ENCODE measurements at regions not wholly inside any gene's neighbourhood (a gene's known extent, or its start where the extent isn't known, plus 50 kb on each side); places are given as distances from the start of the nearest gene placed in this dataset.

DNA sequence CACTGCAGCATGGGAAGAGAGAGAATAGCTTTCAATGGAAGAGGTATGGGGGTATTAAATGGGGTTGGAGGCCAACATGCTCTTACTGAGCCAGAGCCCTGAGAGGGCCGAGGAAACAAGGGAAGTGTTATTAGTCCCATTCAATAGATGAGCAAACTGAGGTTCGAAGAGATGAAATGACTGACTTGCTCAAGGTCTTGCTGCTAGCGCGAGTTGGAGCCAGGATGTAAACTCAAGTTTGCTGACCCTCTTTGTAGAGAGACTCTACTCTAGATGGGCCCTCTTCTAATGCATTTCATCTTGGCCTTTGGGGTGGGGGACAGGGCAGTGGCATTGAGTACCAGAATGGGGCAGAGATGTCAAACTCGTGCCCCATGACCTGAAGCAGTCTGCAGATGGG lies 319.5 kb downstream of the RPS6KC1 start:
- 60 to 62% methylated on average over 5 of the region's 5 CpGs for WGBS, 2 experiments (ENCODE audit: low coverage in 1 of 2, low lambda C conversion rate in 2 of 2, missing lambda C conversion rate in 2 of 2)
- no peaks in the 10 kb centered on the region for H3K4me1 ChIP-seq (ENCODE audit: insufficient read depth)
- no peaks in the 10 kb centered on the region for H4K20me1 ChIP-seq (ENCODE audit: insufficient read depth)
- no peak overlapping the region for H3K4me3 ChIP-seq
- no peak overlapping the region for H3K9ac ChIP-seq
- H3K27me3 ChIP-seq (replicated peaks; ENCODE audit: insufficient read depth) = no peaks in the 10 kb centered on the region
- no peak overlapping the region for H2AFZ ChIP-seq
- no peaks in the 10 kb centered on the region for H3K79me2 ChIP-seq (ENCODE audit: insufficient read depth)
- DNase-seq = no peak
- in situ Hi-C loops (cut with MboI) = no loop called here
- H3K27ac ChIP-seq = no peak overlapping the region
- H3F3A ChIP-seq (ENCODE audit: insufficient read depth) = no peaks in the 10 kb centered on the region
- no peak for TF ChIP-seq EZH2phosphoT487 (IDR thresholded peaks at IDR 0.05; ENCODE audit: insufficient read depth, low read depth)
- no peak for TF ChIP-seq EZH2 (IDR thresholded peaks at IDR 0.05; ENCODE audit: insufficient read depth, poor library complexity, severe bottlenecking)
- H3K9me2 ChIP-seq (ENCODE audit: insufficient read depth) = no peaks in the 10 kb centered on the region
- no peaks in the 10 kb centered on the region for H3K9me3 ChIP-seq (ENCODE audit: low read depth)
- no peaks in the 10 kb centered on the region for H3K36me3 ChIP-seq (ENCODE audit: low read depth)
- H3K4me2 ChIP-seq (ENCODE audit: unreplicated experiment) = no peak overlapping the region

DNA sequence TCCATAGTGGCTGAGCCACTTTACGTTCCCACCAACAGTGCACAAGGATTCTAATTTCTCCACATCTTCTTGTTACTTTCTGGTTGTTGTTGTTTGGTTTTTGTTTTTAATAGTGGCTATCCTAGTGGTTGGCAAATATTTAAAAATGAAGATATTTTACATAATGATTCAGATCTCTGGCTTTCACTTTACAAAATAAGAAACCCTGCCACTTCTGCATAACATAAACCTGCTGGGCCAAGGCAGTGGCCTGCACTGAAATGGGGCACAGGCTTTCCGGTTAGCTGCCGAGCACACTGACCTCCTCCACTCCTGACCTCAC lies 320.4 kb downstream of the RPS6KC1 start:
- H2AFZ ChIP-seq = no peak overlapping the region
- H3K9me3 ChIP-seq (ENCODE audit: low read depth) = no peaks in the 10 kb centered on the region
- H3K79me2 ChIP-seq (ENCODE audit: insufficient read depth) = no peaks in the 10 kb centered on the region
- no peaks in the 10 kb centered on the region for H4K20me1 ChIP-seq (ENCODE audit: insufficient read depth)
- no peaks in the 10 kb centered on the region for H3K27me3 ChIP-seq (replicated peaks; ENCODE audit: insufficient read depth)
- no peaks in the 10 kb centered on the region for H3K36me3 ChIP-seq (ENCODE audit: low read depth)
- no peak overlapping the region for H3K27ac ChIP-seq
- H3F3A ChIP-seq (ENCODE audit: insufficient read depth) = no peaks in the 10 kb centered on the region
- H3K4me1 ChIP-seq (ENCODE audit: insufficient read depth) = no peaks in the 10 kb centered on the region
- no peak overlapping the region for H3K4me3 ChIP-seq
- H3K9ac ChIP-seq = no peak overlapping the region
- in situ Hi-C loops (cut with MboI) = no loop called here
- no peaks in the 10 kb centered on the region for H3K9me2 ChIP-seq (ENCODE audit: insufficient read depth)
- no peak overlapping the region for H3K4me2 ChIP-seq (ENCODE audit: unreplicated experiment)
- TF ChIP-seq EZH2phosphoT487 (IDR thresholded peaks at IDR 0.05; ENCODE audit: insufficient read depth, low read depth) = no peak
- TF ChIP-seq EZH2 (IDR thresholded peaks at IDR 0.05; ENCODE audit: insufficient read depth, poor library complexity, severe bottlenecking) = no peak
- 42 to 57% methylated on average over 3 of the region's 3 CpGs for WGBS, 2 experiments (ENCODE audit: low coverage in 1 of 2, low lambda C conversion rate in 2 of 2, missing lambda C conversion rate in 2 of 2)
- DNase-seq = no peak

DNA sequence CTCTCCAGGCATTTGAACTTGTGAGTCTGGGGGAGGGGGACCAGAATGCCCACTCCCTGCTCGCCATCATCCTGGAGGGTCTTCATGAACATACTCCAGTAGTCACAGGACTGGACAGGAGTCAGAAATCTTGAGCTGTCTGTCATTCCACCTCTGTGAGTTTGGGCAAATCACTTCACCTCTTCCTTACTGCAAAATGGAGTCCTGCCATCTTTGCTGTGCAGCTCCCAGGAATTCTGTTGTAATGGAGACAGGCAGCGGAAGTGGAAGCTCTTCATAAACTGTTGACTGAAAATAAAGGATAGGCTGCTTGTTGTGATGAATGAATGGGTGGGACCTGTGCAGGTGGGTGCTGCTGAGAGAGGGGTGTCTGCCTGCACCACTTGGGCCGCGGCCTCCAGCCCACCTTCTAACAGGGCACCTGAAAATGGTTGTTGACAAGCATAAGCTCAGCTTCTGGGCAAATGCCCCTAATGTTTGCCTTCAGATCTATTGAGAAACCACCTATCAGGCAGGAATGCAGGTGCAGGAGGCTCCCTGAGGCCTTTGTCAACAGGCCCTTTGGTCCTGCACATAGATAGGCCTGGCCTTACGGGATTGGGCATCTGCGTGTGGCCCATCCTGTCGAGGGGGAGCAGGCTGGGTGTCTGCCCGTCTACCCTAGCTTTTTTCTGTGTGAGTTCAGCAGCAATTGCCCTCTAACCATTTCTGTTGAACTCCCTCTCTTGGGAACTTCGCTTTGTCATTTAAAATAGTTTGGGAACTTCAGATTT lies 321.0 kb downstream of the RPS6KC1 start:
- in situ Hi-C loops (cut with MboI) = no loop called here
- H4K20me1 ChIP-seq (ENCODE audit: insufficient read depth) = no peaks in the 10 kb centered on the region
- H3K27ac ChIP-seq = no peak overlapping the region
- no peak overlapping the region for H2AFZ ChIP-seq
- H3K9ac ChIP-seq = no peak overlapping the region
- H3K79me2 ChIP-seq (ENCODE audit: insufficient read depth) = no peaks in the 10 kb centered on the region
- WGBS, 2 experiments (ENCODE audit: low coverage in 1 of 2, low lambda C conversion rate in 2 of 2, missing lambda C conversion rate in 2 of 2) = 49 to 50% methylated on average over 9 of the region's 9 CpGs
- no peaks in the 10 kb centered on the region for H3K9me2 ChIP-seq (ENCODE audit: insufficient read depth)
- no peak for DNase-seq
- H3K4me1 ChIP-seq (ENCODE audit: insufficient read depth) = no peaks in the 10 kb centered on the region
- H3K36me3 ChIP-seq (ENCODE audit: low read depth) = no peaks in the 10 kb centered on the region
- no peak overlapping the region for H3K4me2 ChIP-seq (ENCODE audit: unreplicated experiment)
- TF ChIP-seq EZH2phosphoT487 (IDR thresholded peaks at IDR 0.05; ENCODE audit: insufficient read depth, low read depth) (no peak), EZH2 (IDR thresholded peaks at IDR 0.05; ENCODE audit: insufficient read depth, poor library complexity, severe bottlenecking) (no peak)
- H3K9me3 ChIP-seq (ENCODE audit: low read depth) = no peaks in the 10 kb centered on the region
- H3K27me3 ChIP-seq (replicated peaks; ENCODE audit: insufficient read depth) = no peaks in the 10 kb centered on the region
- H3F3A ChIP-seq (ENCODE audit: insufficient read depth) = no peaks in the 10 kb centered on the region
- H3K4me3 ChIP-seq = no peak overlapping the region

DNA sequence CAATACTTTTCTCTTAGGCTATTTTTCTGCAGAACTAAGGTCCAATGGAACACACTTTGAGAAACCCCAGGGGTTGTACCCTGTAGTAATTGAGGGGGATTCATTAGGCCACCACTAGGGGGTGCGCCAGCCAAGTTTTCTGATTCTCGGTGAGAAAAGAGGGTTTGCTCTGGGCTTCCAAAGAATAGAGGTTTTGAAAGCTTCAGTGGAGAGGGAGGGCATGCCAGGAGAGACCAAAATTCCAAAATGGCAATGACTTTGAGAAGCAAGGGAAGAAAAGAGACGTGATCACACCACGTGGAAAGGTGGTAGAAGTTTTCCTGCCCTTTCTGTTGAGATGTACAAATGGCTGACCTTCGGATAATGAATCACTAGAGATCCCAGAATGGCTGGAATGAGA lies 323.3 kb downstream of the RPS6KC1 start:
- no peaks in the 10 kb centered on the region for H4K20me1 ChIP-seq (ENCODE audit: insufficient read depth)
- H2AFZ ChIP-seq = 0 out of 2 replicates have a peak overlapping the region, but pooled peaks have one; percentile 44
- H3K27me3 ChIP-seq (replicated peaks; ENCODE audit: insufficient read depth) = no peaks in the 10 kb centered on the region
- H3K9me3 ChIP-seq (ENCODE audit: low read depth) = no peaks in the 10 kb centered on the region
- WGBS, 2 experiments (ENCODE audit: low coverage in 1 of 2, low lambda C conversion rate in 2 of 2, missing lambda C conversion rate in 2 of 2) = 26 to 28% methylated on average over 5 of the region's 5 CpGs
- H3F3A ChIP-seq (ENCODE audit: insufficient read depth) = no peaks in the 10 kb centered on the region
- H3K9ac ChIP-seq = no peak overlapping the region
- H3K4me3 ChIP-seq = no peak overlapping the region
- peak; percentile 60 for DNase-seq
- in situ Hi-C loops (cut with MboI) = no loop called here
- no peaks in the 10 kb centered on the region for H3K9me2 ChIP-seq (ENCODE audit: insufficient read depth)
- no peaks in the 10 kb centered on the region for H3K79me2 ChIP-seq (ENCODE audit: insufficient read depth)
- H3K4me1 ChIP-seq (ENCODE audit: insufficient read depth) = no peaks in the 10 kb centered on the region
- no peak overlapping the region for H3K4me2 ChIP-seq (ENCODE audit: unreplicated experiment)
- H3K27ac ChIP-seq = no peak overlapping the region
- no peaks in the 10 kb centered on the region for H3K36me3 ChIP-seq (ENCODE audit: low read depth)
- TF ChIP-seq EZH2 (IDR thresholded peaks at IDR 0.05; ENCODE audit: insufficient read depth, poor library complexity, severe bottlenecking) (no peak), EZH2phosphoT487 (IDR thresholded peaks at IDR 0.05; ENCODE audit: insufficient read depth, low read depth) (no peak)

Data from GM23248 (cell line).